ENCODE measurements at regions not wholly inside any gene's neighbourhood (a gene's known extent, or its start where the extent isn't known, plus 50 kb on each side); places are given as distances from the start of the nearest gene placed in this dataset.
"Not testable (repeated sequence)": the region's sequence is repeated elsewhere in the genome, so short reads cannot be mapped to it uniquely, and the experiment has no call there.

GRCh38 chr12:131643631-131644452 is 67.0 kb upstream of the SFSWAP start:
- Histone ChIP-seq H3K4me1 (ENCODE audit: control insufficient read depth in 5 of 5, insufficient read depth in 5 of 5, low read length in 5 of 5) (no peaks in the 10 kb centered on the region), H3K27me3 (ENCODE audit: control insufficient read depth in 3 of 3, insufficient read depth in 3 of 3, low read length in 2 of 3) (peaks cover 0 to 7% (median 4%) of the 10 kb centered on the region in 3 donors), H3K4me3 (no peak overlapping the region), H3K9me3 (ENCODE audit: control insufficient read depth in 4 of 4, insufficient read depth in 3 of 4, low read length in 3 of 4) (no peaks in the 10 kb centered on the region), H3K27ac (ENCODE audit: low read depth in 1 of 2, low read length in 1 of 2) (no peak overlapping the region), H3K36me3 (ENCODE audit: control insufficient read depth in 4 of 4, insufficient read depth in 4 of 4, low read length in 4 of 4) (no peaks in the 10 kb centered on the region), H3K9ac (ENCODE audit: insufficient read depth in 1 of 2, low read length in 2 of 2) (no peak overlapping the region)
- no peak for ATAC-seq (ENCODE audit: insufficient read depth, low FRiP score)
- DNase-seq, result no peak
- 53 to 67% methylated on average over 7 of the region's 7 CpGs for WGBS, 2 donors
- no peak for TF ChIP-seq CTCF (IDR thresholded peaks at IDR 0.05; ENCODE audit: control extremely low read depth, extremely low read depth)

GRCh38 chr12:131644481-131644880 is 66.4 kb upstream of the SFSWAP start:
- no peak for DNase-seq
- 72 to 90% methylated on average over 1 of the region's 1 CpG for WGBS, 2 donors
- Histone ChIP-seq H3K27me3 (ENCODE audit: control insufficient read depth in 3 of 3, insufficient read depth in 3 of 3, low read length in 2 of 3) (peaks cover 0 to 7% (median 4%) of the 10 kb centered on the region in 3 donors), H3K36me3 (ENCODE audit: control insufficient read depth in 4 of 4, insufficient read depth in 4 of 4, low read length in 4 of 4) (no peaks in the 10 kb centered on the region), H3K9me3 (ENCODE audit: control insufficient read depth in 4 of 4, insufficient read depth in 3 of 4, low read length in 3 of 4) (no peaks in the 10 kb centered on the region), H3K9ac (ENCODE audit: insufficient read depth in 1 of 2, low read length in 2 of 2) (no peak overlapping the region), H3K27ac (ENCODE audit: low read depth in 1 of 2, low read length in 1 of 2) (no peak overlapping the region), H3K4me1 (ENCODE audit: control insufficient read depth in 5 of 5, insufficient read depth in 5 of 5, low read length in 5 of 5) (no peaks in the 10 kb centered on the region), H3K4me3 (no peak overlapping the region)
- ATAC-seq (ENCODE audit: insufficient read depth, low FRiP score), result no peak
- TF ChIP-seq CTCF (IDR thresholded peaks at IDR 0.05; ENCODE audit: control extremely low read depth, extremely low read depth), result no peak

- not testable (repeated sequence) for H3K36me3 ChIP-seq (ENCODE audit: control insufficient read depth in 4 of 4, insufficient read depth in 4 of 4, low read length in 4 of 4); H3K27me3 ChIP-seq (ENCODE audit: control insufficient read depth in 3 of 3, insufficient read depth in 3 of 3, low read length in 2 of 3); ATAC-seq (ENCODE audit: insufficient read depth, low FRiP score); H3K4me3 ChIP-seq; DNase-seq; H3K9ac ChIP-seq (ENCODE audit: insufficient read depth in 1 of 2, low read length in 2 of 2); H3K27ac ChIP-seq (ENCODE audit: low read depth in 1 of 2, low read length in 1 of 2); H3K9me3 ChIP-seq (ENCODE audit: control insufficient read depth in 4 of 4, insufficient read depth in 3 of 4, low read length in 3 of 4); H3K4me1 ChIP-seq (ENCODE audit: control insufficient read depth in 5 of 5, insufficient read depth in 5 of 5, low read length in 5 of 5)
- 74 to 76% methylated on average over 8 to 9 of the region's 9 CpGs for WGBS, 2 donors
Measured at GRCh38 chr12:131644917-131645316, 66.0 kb upstream of the SFSWAP start.

- not testable (repeated sequence) for H3K27me3 ChIP-seq (ENCODE audit: control insufficient read depth in 3 of 3, insufficient read depth in 3 of 3, low read length in 2 of 3); H3K27ac ChIP-seq (ENCODE audit: low read depth in 1 of 2, low read length in 1 of 2)
Measured at GRCh38 chr12:131645557-131645956, 65.3 kb upstream of the SFSWAP start.

GRCh38 chr12:131646444-131646843 is 64.4 kb upstream of the SFSWAP start:
- H3K9ac ChIP-seq (ENCODE audit: insufficient read depth in 1 of 2, low read length in 2 of 2); H3K4me1 ChIP-seq (ENCODE audit: control insufficient read depth in 5 of 5, insufficient read depth in 5 of 5, low read length in 5 of 5); H3K9me3 ChIP-seq (ENCODE audit: control insufficient read depth in 4 of 4, insufficient read depth in 3 of 4, low read length in 3 of 4); ATAC-seq (ENCODE audit: insufficient read depth, low FRiP score); H3K27ac ChIP-seq (ENCODE audit: low read depth in 1 of 2, low read length in 1 of 2); H3K27me3 ChIP-seq (ENCODE audit: control insufficient read depth in 3 of 3, insufficient read depth in 3 of 3, low read length in 2 of 3); H3K36me3 ChIP-seq (ENCODE audit: control insufficient read depth in 4 of 4, insufficient read depth in 4 of 4, low read length in 4 of 4); DNase-seq; H3K4me3 ChIP-seq: not testable (repeated sequence)
- 33 to 39% methylated on average over 6 of the region's 9 CpGs for WGBS, 2 donors

More at GRCh38 chr12:131645557-131645956, 65.3 kb upstream of the SFSWAP start:
- DNase-seq; H3K4me3 ChIP-seq; H3K9ac ChIP-seq (ENCODE audit: insufficient read depth in 1 of 2, low read length in 2 of 2); H3K9me3 ChIP-seq (ENCODE audit: control insufficient read depth in 4 of 4, insufficient read depth in 3 of 4, low read length in 3 of 4); H3K4me1 ChIP-seq (ENCODE audit: control insufficient read depth in 5 of 5, insufficient read depth in 5 of 5, low read length in 5 of 5); H3K36me3 ChIP-seq (ENCODE audit: control insufficient read depth in 4 of 4, insufficient read depth in 4 of 4, low read length in 4 of 4); ATAC-seq (ENCODE audit: insufficient read depth, low FRiP score): not testable (repeated sequence)
- 25 to 42% methylated on average over 7 to 10 of the region's 13 CpGs for WGBS, 2 donors
